ENCODE measurements at regions not wholly inside any gene's neighbourhood (a gene's known extent, or its start where the extent isn't known, plus 50 kb on each side); places are given as distances from the start of the nearest gene placed in this dataset.

- peaks cover 0 to 4% (median 0%) of the 10 kb centered on the region in 4 donors for H3K4me1 ChIP-seq
- TF ChIP-seq CTCF (IDR thresholded peaks at IDR 0.05) (no peak), EP300 (IDR thresholded peaks at IDR 0.05) (no peak), POLR2A (IDR thresholded peaks at IDR 0.05) (no peak)
- no peak overlapping the region for H3K4me3 ChIP-seq
- no peak overlapping the region for H3K27ac ChIP-seq
- 85 to 92% methylated on average over 10 of the region's 10 CpGs for WGBS, 2 donors
- no peaks in the 10 kb centered on the region for H3K27me3 ChIP-seq
- no peaks in the 10 kb centered on the region for H3K9me3 ChIP-seq
- DNase-seq (ENCODE audit: low spot score in 2 of 2), result no peak
- no peaks in the 10 kb centered on the region for H3K36me3 ChIP-seq
Observed at GRCh38 chr2:128395196-128395595, 76.5 kb upstream of the HS6ST1 start.

GRCh38 chr2:128395640-128396499, 77.2 kb upstream of the HS6ST1 start:
- Histone ChIP-seq H3K9me3 (no peaks in the 10 kb centered on the region), H3K36me3 (no peaks in the 10 kb centered on the region), H3K4me3 (no peak overlapping the region), H3K27me3 (no peaks in the 10 kb centered on the region), H3K4me1 (no peaks in the 10 kb centered on the region), H3K27ac (no peak overlapping the region)
- TF ChIP-seq EP300 (IDR thresholded peaks at IDR 0.05) (no peak), CTCF (IDR thresholded peaks at IDR 0.05) (no peak), POLR2A (IDR thresholded peaks at IDR 0.05) (no peak)
- no peak for DNase-seq (ENCODE audit: low spot score in 2 of 2)
- WGBS, 2 donors, result 67 to 70% methylated on average over 14 to 15 of the region's 15 CpGs

- Histone ChIP-seq H3K36me3 (no peaks in the 10 kb centered on the region), H3K4me3 (no peak overlapping the region), H3K4me1 (no peaks in the 10 kb centered on the region), H3K27ac (no peak overlapping the region), H3K27me3 (no peaks in the 10 kb centered on the region), H3K9me3 (no peaks in the 10 kb centered on the region)
- DNase-seq (ENCODE audit: low spot score in 2 of 2), result no peak
- WGBS, 2 donors, result 65 to 71% methylated on average over 7 of the region's 7 CpGs
- TF ChIP-seq EP300 (IDR thresholded peaks at IDR 0.05), result no peak
- TF ChIP-seq POLR2A (IDR thresholded peaks at IDR 0.05), result no peak
- no peak for TF ChIP-seq CTCF (IDR thresholded peaks at IDR 0.05)
Observed at GRCh38 chr2:128396500-128396891, 77.8 kb upstream of the HS6ST1 start.

GRCh38 chr2:128396946-128397345, 78.3 kb upstream of the HS6ST1 start:
- Histone ChIP-seq H3K4me1 (no peaks in the 10 kb centered on the region), H3K27me3 (no peaks in the 10 kb centered on the region), H3K27ac (no peak overlapping the region), H3K36me3 (no peaks in the 10 kb centered on the region), H3K9me3 (no peaks in the 10 kb centered on the region), H3K4me3 (no peak overlapping the region)
- 71 to 81% methylated on average over 2 of the region's 2 CpGs for WGBS, 2 donors
- TF ChIP-seq POLR2A (IDR thresholded peaks at IDR 0.05) (no peak), EP300 (IDR thresholded peaks at IDR 0.05) (no peak), CTCF (IDR thresholded peaks at IDR 0.05) (no peak)
- DNase-seq (ENCODE audit: low spot score in 2 of 2), result no peak

- Histone ChIP-seq H3K9me3 (no peaks in the 10 kb centered on the region), H3K4me1 (no peaks in the 10 kb centered on the region), H3K27ac (no peak overlapping the region), H3K27me3 (no peaks in the 10 kb centered on the region), H3K36me3 (no peaks in the 10 kb centered on the region), H3K4me3 (no peak overlapping the region)
- WGBS, 2 donors, result 84 to 86% methylated on average over 2 of the region's 2 CpGs
- no peak for DNase-seq (ENCODE audit: low spot score in 2 of 2)
- no peak for TF ChIP-seq CTCF (IDR thresholded peaks at IDR 0.05)
- TF ChIP-seq EP300 (IDR thresholded peaks at IDR 0.05), result no peak
- no peak for TF ChIP-seq POLR2A (IDR thresholded peaks at IDR 0.05)
Observed at GRCh38 chr2:128399256-128399655, 80.6 kb upstream of the HS6ST1 start.
